ENCODE measurements at regions not wholly inside any gene's neighbourhood (a gene's known extent, or its start where the extent isn't known, plus 50 kb on each side); places are given as distances from the start of the nearest gene placed in this dataset.

DNA sequence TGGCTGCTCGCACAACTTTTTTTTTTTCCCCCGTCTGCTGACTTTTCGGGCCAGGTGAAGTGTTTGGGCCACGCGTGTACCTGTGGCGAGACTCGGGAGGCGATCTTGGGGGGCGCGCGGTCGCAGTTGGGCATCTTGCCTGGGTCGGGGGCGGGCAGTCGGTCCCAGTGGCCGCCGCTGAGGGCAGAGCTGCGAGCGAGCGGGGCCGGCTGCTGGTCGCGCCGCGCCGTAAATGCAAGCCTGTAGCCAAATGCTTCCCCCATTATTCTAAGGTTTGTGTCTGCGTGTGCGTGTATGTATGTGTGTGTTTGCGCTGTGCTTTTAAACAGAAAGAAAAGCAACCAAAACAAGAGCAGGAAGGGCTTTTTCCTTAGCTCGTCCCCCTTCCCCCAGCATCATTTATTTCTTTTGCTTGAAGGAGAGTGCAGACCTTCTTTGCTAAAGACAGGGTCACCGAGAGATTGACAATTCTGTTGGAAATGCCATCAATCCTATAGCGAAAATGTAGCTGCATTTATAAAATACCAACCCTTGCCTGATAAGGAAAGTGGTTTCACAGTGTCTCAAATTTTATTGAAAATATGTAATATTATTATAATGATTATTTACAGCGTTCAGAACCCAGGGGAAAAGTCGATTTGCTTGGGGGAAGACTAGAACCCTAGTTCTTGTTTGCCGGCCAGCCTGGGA is 143.2 kb upstream of the ZNF536 start:
- Histone ChIP-seq H3K27me3 (peaks cover 56% of the 10 kb centered on the region), H3K27ac (no peak overlapping the region), H3K36me3 (no peaks in the 10 kb centered on the region), H3K9me3 (no peaks in the 10 kb centered on the region), H3K4me3 (peak overlapping the region; percentile 24), H3K9ac (ENCODE audit: low read depth in 2 of 2, low read length in 2 of 2) (peak overlapping the region in 1 of 2 donors; percentile 43), H3K4me1 (peaks cover 6% of the 10 kb centered on the region)
- DNase-seq: no peak
- intact Hi-C loops (cut with DNase I): no loop called here
- TF ChIP-seq, protein P1, sequence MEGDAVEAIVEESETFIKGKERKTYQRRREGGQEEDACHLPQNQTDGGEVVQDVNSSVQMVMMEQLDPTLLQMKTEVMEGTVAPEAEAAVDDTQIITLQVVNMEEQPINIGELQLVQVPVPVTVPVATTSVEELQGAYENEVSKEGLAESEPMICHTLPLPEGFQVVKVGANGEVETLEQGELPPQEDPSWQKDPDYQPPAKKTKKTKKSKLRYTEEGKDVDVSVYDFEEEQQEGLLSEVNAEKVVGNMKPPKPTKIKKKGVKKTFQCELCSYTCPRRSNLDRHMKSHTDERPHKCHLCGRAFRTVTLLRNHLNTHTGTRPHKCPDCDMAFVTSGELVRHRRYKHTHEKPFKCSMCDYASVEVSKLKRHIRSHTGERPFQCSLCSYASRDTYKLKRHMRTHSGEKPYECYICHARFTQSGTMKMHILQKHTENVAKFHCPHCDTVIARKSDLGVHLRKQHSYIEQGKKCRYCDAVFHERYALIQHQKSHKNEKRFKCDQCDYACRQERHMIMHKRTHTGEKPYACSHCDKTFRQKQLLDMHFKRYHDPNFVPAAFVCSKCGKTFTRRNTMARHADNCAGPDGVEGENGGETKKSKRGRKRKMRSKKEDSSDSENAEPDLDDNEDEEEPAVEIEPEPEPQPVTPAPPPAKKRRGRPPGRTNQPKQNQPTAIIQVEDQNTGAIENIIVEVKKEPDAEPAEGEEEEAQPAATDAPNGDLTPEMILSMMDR (IDR thresholded peaks at IDR 0.05): no peak

DNA sequence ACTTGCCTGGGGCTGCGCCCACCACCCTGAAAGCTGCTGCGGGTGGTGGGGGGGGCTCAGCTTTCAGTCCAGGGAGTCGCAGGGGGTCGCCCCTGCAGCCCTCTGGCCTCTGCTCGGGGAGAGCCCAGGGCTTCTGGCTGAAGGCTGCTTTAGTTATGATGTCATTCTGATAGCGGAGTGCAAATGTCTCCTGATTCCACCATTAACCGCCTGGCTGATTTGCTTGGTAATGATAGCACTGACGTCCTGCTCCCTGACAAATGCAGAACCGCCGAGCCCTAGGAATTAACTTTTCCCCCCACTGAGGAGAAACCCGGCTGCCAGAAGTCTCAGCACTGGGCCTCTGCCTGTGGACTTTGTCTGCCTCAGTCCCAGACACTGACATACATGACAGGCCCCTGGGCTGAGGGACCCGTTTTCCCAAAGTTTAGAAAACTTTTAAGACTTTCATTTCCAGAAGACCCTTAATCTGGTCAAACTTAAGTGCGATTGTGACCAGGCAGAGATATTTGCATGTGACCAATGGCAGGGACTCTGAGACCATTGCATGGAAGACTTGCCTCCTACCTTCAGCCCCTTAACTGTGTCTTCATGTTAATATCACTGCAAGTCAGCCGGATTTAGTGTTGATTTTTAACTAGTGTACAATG is 142.5 kb upstream of the ZNF536 start:
- H3K27ac ChIP-seq: no peak overlapping the region
- intact Hi-C loops (cut with DNase I): no loop called here
- H3K27me3 ChIP-seq: peaks cover 49% of the 10 kb centered on the region
- no peak for DNase-seq
- no peaks in the 10 kb centered on the region for H3K36me3 ChIP-seq
- no peaks in the 10 kb centered on the region for H3K9me3 ChIP-seq
- H3K4me3 ChIP-seq: no peak overlapping the region
- TF ChIP-seq, protein P1 (IDR thresholded peaks at IDR 0.05): no peak
- H3K4me1 ChIP-seq: peaks cover 6% of the 10 kb centered on the region
- no peak overlapping the region for H3K9ac ChIP-seq (ENCODE audit: low read depth in 2 of 2, low read length in 2 of 2)

DNA sequence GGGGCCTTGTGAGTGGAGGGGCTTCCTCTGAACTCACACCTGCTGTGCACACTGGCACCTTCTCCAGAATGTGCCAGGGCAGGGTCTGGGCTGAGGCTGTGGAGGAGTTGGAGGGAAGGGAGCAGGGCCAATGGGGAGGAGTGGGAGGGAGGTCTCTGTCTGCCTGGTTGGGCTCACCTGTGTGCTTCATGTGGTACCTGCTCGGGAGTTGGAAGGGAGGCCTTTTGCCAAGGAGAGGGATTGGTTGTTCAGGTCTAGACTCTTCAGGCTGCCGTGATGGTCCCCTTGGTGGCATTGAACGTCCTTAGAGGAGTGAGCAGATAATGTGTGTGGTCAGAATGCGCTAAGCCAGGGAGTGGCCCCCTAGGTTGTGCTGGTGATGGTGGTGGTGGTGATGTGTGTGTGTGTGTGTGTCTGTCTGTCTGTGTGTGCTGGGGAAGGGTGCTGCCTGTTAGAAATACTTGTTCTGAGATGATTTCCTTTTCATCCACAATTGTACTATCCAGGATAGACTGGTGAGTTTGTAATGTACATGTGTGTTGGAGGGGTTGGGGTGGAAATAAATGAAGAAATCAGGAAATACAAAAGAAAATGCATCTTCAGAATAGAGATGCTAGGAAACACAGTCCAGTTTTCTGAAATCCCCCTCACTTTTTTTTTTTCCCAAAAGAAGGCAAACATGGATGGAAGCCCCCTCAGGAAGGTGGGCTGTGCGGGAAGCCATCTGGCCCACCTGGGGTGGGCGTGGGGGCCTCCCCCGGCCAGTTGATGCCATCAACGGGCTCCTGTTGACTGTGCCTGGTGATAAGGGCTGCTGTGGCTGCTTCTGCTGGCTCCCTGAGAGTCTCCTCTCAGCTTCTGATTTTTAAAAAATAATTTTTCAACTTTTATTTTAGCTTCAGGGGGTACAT is 140.5 kb upstream of the ZNF536 start:
- Histone ChIP-seq H3K4me3 (no peak overlapping the region), H3K9ac (ENCODE audit: low read depth in 2 of 2, low read length in 2 of 2) (no peak overlapping the region), H3K4me1 (no peaks in the 10 kb centered on the region), H3K9me3 (no peaks in the 10 kb centered on the region), H3K27ac (no peak overlapping the region), H3K27me3 (peaks cover 30% of the 10 kb centered on the region), H3K36me3 (no peaks in the 10 kb centered on the region)
- no peak for DNase-seq
- TF ChIP-seq, protein P1 (IDR thresholded peaks at IDR 0.05): no peak
- intact Hi-C loops (cut with DNase I): no loop called here

DNA sequence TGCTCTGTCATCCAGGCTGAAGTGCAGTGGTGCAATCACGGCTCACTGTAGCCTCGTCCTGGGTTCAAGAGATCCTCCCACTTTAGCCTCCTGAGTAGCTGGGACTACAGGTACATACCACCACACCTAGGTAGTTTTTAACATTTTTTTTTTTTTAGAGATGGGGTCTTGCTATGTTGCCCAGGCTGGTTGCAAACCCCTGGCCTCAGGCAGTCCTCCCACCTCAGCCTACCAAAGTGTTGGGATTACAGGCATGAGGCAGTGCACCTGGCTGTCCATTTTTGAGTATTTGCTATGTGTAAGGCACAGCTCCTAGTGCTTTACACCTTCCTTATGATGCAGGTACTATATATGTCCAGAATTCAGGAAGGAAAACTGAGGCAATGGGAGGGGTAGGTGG is 138.8 kb upstream of the ZNF536 start:
- no peak for DNase-seq
- Histone ChIP-seq H3K9ac (ENCODE audit: low read depth in 2 of 2, low read length in 2 of 2) (no peak overlapping the region), H3K4me3 (no peak overlapping the region), H3K36me3 (no peaks in the 10 kb centered on the region), H3K27me3 (peaks cover 19% of the 10 kb centered on the region), H3K9me3 (no peaks in the 10 kb centered on the region), H3K27ac (no peak overlapping the region), H3K4me1 (no peaks in the 10 kb centered on the region)
- intact Hi-C loops (cut with DNase I): no loop called here
- TF ChIP-seq, protein P1 (IDR thresholded peaks at IDR 0.05): no peak

DNA sequence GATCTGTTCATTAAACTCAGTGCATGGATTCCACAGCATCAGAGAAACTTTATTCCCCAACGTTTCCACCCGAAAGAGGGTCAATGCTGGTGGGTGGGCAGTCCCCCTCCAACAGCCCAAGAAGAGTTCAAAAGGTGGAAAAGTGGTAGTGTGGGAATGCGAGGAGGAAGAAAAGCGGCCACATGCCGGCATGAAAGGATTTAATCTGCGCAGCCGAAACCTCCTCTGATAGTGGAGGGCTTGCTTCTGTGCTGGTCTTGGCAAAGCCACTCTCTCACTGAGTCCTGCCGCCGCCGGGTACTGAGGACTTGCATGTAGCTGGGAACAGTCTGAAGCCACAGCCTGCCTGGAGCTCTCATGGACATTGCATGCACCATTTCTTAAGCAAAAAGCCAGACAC is 136.2 kb upstream of the ZNF536 start:
- TF ChIP-seq, protein P1 (IDR thresholded peaks at IDR 0.05): no peak
- Histone ChIP-seq H3K4me1 (no peaks in the 10 kb centered on the region), H3K4me3 (no peak overlapping the region), H3K9ac (ENCODE audit: low read depth in 2 of 2, low read length in 2 of 2) (no peak overlapping the region), H3K27ac (no peak overlapping the region), H3K27me3 (no peaks in the 10 kb centered on the region), H3K9me3 (no peaks in the 10 kb centered on the region), H3K36me3 (no peaks in the 10 kb centered on the region)
- DNase-seq: no peak
- intact Hi-C loops (cut with DNase I): no loop called here
